Neural cell (in vitro differentiated cells): ENCODE measurements at regions not wholly inside any gene's neighbourhood (a gene's known extent, or its start where the extent isn't known, plus 50 kb on each side); places are given as distances from the start of the nearest gene placed in this dataset.

Experiments used
- MXI1 ChIP-seq: fragments of 450-650 bp; conservative IDR thresholded peaks from 2 replicates; pipeline ENCODE4 v1.6.1; 2014; ENCODE audit warnings: antibody characterized with exemption, mild to moderate bottlenecking; ENCODE audit not compliant: poor library complexity, severe bottlenecking
- REST ChIP-seq: IDR thresholded peaks from 2 replicates; pipeline ENCODE4 v1.6.1; 2012; ENCODE audit warnings: borderline replicate concordance
- TF ChIP-seq, protein P1 (sequence below): fragments of 450-650 bp; IDR thresholded peaks from 2 replicates; pipeline ENCODE4 v1.5.1; 2014; ENCODE audit warnings: antibody characterized with exemption, mild to moderate bottlenecking, moderate library complexity; ENCODE audit not compliant: poor library complexity, severe bottlenecking

DNA sequence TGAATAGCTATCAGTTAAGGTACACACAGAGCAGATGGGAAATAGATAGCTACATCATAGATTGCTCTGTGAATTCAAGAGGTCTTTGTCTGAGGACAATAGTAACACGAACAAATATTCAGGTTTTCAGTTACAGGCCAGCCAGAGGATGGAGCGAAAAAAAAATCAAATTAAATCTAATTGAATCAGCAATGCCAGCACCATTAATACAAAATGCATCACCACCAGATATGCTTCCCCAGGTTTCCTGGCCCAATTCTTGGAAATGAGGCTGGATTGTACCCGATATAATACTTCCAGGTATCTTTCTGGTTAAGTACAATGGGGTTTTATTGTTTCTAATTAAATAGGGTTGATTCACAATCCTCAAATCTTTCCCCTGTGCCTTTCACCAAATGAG lies 975.8 kb upstream of the AUTS2 start:
- TF ChIP-seq MXI1, result no peak
- TF ChIP-seq, protein P1, sequence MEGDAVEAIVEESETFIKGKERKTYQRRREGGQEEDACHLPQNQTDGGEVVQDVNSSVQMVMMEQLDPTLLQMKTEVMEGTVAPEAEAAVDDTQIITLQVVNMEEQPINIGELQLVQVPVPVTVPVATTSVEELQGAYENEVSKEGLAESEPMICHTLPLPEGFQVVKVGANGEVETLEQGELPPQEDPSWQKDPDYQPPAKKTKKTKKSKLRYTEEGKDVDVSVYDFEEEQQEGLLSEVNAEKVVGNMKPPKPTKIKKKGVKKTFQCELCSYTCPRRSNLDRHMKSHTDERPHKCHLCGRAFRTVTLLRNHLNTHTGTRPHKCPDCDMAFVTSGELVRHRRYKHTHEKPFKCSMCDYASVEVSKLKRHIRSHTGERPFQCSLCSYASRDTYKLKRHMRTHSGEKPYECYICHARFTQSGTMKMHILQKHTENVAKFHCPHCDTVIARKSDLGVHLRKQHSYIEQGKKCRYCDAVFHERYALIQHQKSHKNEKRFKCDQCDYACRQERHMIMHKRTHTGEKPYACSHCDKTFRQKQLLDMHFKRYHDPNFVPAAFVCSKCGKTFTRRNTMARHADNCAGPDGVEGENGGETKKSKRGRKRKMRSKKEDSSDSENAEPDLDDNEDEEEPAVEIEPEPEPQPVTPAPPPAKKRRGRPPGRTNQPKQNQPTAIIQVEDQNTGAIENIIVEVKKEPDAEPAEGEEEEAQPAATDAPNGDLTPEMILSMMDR, result no peak
- TF ChIP-seq REST, result no peak
